SU-DHL-6 (cell line): ENCODE measurements at regions not wholly inside any gene's neighbourhood (a gene's known extent, or its start where the extent isn't known, plus 50 kb on each side); places are given as distances from the start of the nearest gene placed in this dataset.
"Not testable (repeated sequence)": the region's sequence is repeated elsewhere in the genome, so short reads cannot be mapped to it uniquely, and the experiment has no call there.

Source experiments
- CTCF ChIP-seq: fragments of 200-600 bp; sonication (generic); IDR thresholded peaks from one replicate; pipeline ENCODE4 v1.5.1; 2017; ENCODE audit warnings: antibody characterized with exemption, mild to moderate bottlenecking, low read length, moderate library complexity; ENCODE audit not compliant: insufficient read depth, poor library complexity, severe bottlenecking
- EZH2phosphoT487 ChIP-seq: fragments of 200-600 bp; sonication (generic), shearing (Covaris generic); conservative IDR thresholded peaks from 2 replicates; pipeline ENCODE4 v1.6.1; 2018; ENCODE audit warnings: mild to moderate bottlenecking, antibody characterized with exemption, low read length, moderate library complexity, mixed read lengths

GRCh38 chr5:21496926-21497325 lies 1356.2 kb downstream of the CDH12 start:
- TF ChIP-seq CTCF, EZH2phosphoT487: not testable (repeated sequence)
